NCI-H2196 (cell line): ENCODE measurements at regions not wholly inside any gene's neighbourhood (a gene's known extent, or its start where the extent isn't known, plus 50 kb on each side); places are given as distances from the start of the nearest gene placed in this dataset.
"Not testable (repeated sequence)": the region's sequence is repeated elsewhere in the genome, so short reads cannot be mapped to it uniquely, and the experiment has no call there.

Source experiments
- DNase-seq: peaks from one replicate; lab custom pipeline; 2025; ENCODE audit not compliant: unreplicated experiment; lab: John Stamatoyannopoulos, UW

DNA sequence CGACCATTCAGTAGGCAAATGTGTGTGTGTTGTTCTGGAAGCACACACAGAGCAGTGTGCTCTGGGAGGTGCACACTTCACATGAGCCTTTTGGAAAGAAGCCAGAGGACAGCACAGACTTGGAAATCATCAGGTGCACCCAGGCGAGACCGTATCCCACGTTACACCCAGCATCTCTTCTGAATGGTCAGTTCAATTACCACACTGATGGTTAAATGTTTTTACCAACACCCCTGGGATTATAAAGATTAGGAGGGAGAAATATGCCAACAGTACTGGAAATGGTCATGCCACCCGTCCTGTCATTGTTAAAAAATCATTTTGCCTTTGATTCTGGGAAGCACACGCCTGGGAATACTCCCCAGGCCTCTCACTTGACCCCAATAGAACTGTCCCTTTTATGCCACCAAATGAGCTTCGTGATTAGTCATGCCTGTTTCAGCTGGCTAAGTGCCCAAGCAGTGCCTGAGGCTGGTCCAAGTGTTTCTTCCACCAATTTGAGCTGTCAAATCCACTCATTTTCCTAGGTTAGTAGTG is 183.7 kb downstream of the NRP2 start:
- no peak for DNase-seq

DNA sequence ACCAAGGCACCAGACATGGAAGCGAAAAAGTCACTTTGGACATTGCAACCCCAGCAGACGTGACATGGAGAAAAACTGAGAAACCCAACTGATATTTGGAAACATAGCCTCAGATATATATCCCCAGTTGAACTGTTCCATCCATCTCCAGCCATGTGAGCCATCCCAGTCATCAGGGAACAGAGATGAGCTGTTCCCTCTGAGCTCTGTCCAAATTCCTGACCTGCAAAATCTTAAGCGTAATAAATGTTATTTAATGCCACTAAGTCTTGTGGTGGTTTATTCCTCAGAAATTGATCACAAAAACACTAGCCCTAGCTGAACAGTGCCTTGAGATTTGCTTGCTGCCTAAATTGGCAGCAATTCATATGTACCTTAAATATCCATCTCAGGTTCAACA is 182.8 kb downstream of the NRP2 start:
- no peak for DNase-seq

DNA sequence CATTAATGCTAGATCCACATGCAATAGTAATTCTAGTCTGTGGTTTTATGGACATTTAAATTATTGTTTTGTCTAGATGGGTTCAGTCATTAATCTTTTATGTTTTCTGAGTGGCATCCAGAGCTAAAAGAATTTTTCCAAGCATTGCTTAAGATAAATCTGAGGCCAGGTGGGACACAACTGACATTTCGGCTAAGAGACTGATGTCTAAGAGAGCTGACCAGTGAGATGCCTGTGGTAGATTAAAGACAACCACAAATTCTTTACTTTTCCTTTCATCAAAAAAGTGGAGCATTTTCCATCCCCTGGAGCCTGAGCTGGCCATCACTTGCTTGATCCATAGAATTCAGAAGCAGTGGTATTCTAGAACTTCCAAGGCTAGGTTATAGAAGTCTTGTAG is 182.2 kb downstream of the NRP2 start:
- no peak for DNase-seq

GRCh38 chr2:205862761-205863160 is 180.5 kb downstream of the NRP2 start:
- DNase-seq = not testable (repeated sequence)

GRCh38 chr2:205860885-205861284 is 178.6 kb downstream of the NRP2 start:
- no peak for DNase-seq

DNA sequence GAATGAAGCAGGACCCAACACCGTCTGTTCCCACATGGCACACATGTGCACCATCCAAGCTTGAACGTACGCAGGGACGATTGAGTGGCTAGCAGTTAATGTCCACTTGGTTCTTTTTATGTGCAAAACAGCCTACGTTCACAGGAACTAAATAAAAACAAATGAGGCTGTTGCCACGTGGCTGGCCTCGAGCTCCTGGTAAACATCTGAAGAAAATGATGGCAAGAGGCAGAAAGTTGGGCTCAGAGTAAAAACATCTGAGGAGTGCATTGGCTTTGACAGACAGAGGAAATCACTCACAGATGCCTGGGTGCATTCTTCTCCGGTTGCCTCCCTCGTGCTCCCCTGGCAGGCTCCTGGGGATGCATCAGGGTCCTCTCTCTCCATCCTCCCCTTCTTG is 177.9 kb downstream of the NRP2 start:
- no peak for DNase-seq

DNA sequence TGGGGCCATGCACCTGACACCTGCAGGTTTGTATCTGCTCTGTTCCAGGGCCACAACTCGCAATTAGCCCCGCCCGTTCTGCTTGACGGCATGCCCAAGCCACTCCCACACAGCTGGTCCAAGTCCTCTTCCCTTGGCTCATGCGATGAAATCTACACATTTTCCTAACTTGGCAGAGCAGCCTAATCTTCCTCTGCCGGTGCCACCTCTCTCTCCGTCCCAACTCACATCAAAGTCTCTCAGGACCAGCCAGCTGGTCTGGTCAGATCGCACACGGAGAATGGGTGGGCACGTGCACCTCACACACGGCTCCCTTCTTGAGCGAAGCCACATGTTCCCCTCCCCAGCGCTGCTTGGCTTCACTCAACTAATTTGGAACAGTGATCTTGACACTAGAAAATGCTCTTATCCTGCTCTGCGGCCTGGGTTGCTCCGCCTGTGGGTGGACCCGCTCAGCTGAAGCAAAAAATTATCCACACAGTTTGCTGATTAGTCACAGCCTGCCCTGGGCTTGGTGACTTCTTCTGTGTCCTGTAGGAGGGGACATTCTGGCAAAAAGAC is 176.7 kb downstream of the NRP2 start:
- no peak for DNase-seq

DNA sequence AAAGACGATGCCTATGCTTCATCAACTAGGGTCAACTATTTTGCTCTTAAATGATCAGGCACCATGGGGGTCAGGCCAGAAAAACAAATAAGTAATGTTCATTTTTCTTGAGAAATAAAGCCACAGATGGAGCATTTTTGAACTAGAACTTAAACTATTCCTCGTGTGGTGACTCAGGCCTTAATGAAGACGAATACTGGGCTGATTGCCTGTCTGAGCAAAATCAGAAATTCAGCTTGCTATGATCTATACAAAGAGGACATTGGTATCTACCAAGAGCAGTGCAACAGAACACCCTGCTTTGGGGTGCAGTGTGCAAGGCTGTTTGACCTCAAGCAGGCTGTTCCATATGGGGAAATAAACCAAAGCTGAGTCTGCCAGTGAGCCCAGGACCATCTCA is 176.0 kb downstream of the NRP2 start:
- DNase-seq = no peak

GRCh38 chr2:205857520-205858237 is 175.4 kb downstream of the NRP2 start:
- no peak for DNase-seq

DNA sequence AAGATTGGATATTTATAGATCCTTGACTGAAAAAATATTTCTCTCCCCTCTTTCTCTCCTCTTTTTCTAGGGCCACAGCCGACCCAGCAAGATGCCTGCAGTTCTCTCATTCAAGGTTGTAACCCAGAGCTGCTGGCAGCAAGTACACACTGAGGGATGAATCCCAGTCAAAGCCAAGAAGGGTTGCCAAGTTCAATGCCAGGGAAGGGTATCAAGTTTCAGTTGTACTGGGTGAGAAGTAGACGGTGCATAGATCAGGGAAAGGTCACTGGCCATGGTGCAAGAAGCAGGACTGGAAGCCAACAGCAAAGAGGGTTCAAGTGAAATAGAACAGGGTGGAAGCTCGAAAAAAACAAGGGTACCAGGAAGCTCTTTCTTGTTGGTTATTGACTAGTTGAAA is 170.2 kb downstream of the NRP2 start:
- DNase-seq = no peak

GRCh38 chr2:205850611-205851010 is 168.3 kb downstream of the NRP2 start:
- no peak for DNase-seq

DNA sequence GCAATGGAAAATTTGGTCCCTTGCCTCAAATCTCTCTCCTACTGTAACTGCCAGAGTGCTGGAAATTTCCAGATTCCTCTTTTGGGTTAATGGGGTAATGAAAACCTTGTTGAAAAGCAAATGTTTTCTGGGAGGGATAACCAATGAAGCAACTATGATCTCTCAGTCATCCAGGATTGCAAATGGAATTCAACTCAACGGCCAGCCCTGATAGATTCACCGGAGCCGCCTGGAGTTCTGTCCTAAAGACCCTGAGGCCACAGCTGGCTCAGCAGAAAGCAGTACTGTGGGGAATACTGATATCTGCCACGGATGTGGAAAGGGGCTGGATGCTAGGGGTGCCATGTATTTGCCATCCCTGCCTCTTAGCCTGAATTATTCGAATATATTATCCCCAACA is 167.8 kb downstream of the NRP2 start:
- no peak for DNase-seq

- no peak for DNase-seq
Measured at GRCh38 chr2:205849136-205849535, 166.8 kb downstream of the NRP2 start.

- DNase-seq = no peak
Measured at GRCh38 chr2:205848601-205849000, 166.3 kb downstream of the NRP2 start.
